GM12878 (cell line): ENCODE measurements at regions not wholly inside any gene's neighbourhood (a gene's known extent, or its start where the extent isn't known, plus 50 kb on each side); places are given as distances from the start of the nearest gene placed in this dataset.

Experiments used
- ATAC-seq: fragments of 200-7000 bp; cut with Tn5 transposase; 3 replicates; pipeline ENCODE4 v1.9.1; 2020; ENCODE audit warnings: mild to moderate bottlenecking, moderate library complexity
- BruUV-seq: library from RNA; stranded (reverse); fragments of 400-500 nt; replicated peaks from 2 replicates; lab custom pipeline; 2021; lab: Mats Ljungman, UMichigan
- CTCF ChIA-PET: fragments of 300-600 bp; sonication (Branson Sonifier 250); formaldehyde crosslinking; extraction: SDS; loops from one replicate; lab custom pipeline; 2021; ENCODE audit warnings: inconsistent platforms; lab: Yijun Ruan, JAX
- POLR2A ChIA-PET: fragments of 350-600 bp; formaldehyde crosslinking; extraction: SDS; loops from one replicate; lab custom pipeline; 2021; ENCODE audit warnings: inconsistent platforms; lab: Charles Lee
- RAD21 ChIA-PET: fragments of 300-600 bp; sonication (Branson Sonifier 250); formaldehyde crosslinking; loops from one replicate; lab custom pipeline; 2023; ENCODE audit warnings: antibody characterized with exemption; ENCODE audit not compliant: unreplicated experiment; lab: Charles Lee
- SMC1A ChIA-PET: fragments of 300-600 bp; sonication (Branson Sonifier 250); formaldehyde crosslinking; loops from one replicate; lab custom pipeline; 2023; ENCODE audit not compliant: unreplicated experiment, uncharacterized antibody; lab: Charles Lee
- DNase-seq: peaks from one replicate; pipeline ENCODE4 v3.0.0-alpha.2; 2011; ENCODE audit warnings: low read depth, low spot score
- FAIRE-seq: peaks from 3 replicates; lab custom pipeline; 2011; peaks lifted over from hg19 to GRCh38; lab: Jason Lieb, UNC
- H2AFZ ChIP-seq: 2 replicates; pipeline ENCODE4 v1.6.0; 2011; ENCODE audit warnings: low read depth, low read length, control low read depth; ENCODE audit not compliant: control insufficient read depth
- H3K27ac ChIP-seq: 2 replicates; pipeline ENCODE4 v1.5.1; 2011; ENCODE audit warnings: control low read depth; ENCODE audit not compliant: control insufficient read depth, insufficient read depth
- H3K27me3 ChIP-seq, 2 experiments: replicated peaks in 1 of 2; 2 replicates each; pipeline versions ENCODE4 v1.6.0 to v1.6.1; 2011; ENCODE audit warnings: low read length in 1 of 2; ENCODE audit not compliant: control insufficient read depth in 2 of 2, insufficient read depth in 2 of 2
- H3K36me3 ChIP-seq, 2 experiments: 2 replicates each; pipeline ENCODE4 v1.5.1; 2011; ENCODE audit warnings: low read length in 1 of 2; ENCODE audit not compliant: control insufficient read depth in 2 of 2, insufficient read depth in 2 of 2
- H3K4me1 ChIP-seq: 2 replicates; pipeline ENCODE4 v1.6.1; 2011; ENCODE audit warnings: mild to moderate bottlenecking, low read length, moderate library complexity, mixed read lengths; ENCODE audit not compliant: control insufficient read depth, insufficient read depth
- H3K4me2 ChIP-seq: 2 replicates; pipeline ENCODE4 v1.6.0; 2011; ENCODE audit warnings: control low read depth; ENCODE audit not compliant: control insufficient read depth, insufficient read depth
- H3K4me3 ChIP-seq: fragments of 200-600 bp; sonication (generic); 2 replicates; pipeline ENCODE4 v1.5.1; 2016
- H3K79me2 ChIP-seq: 2 replicates; pipeline ENCODE4 v1.6.0; 2011; ENCODE audit warnings: low read length; ENCODE audit not compliant: control insufficient read depth, insufficient read depth
- H3K9ac ChIP-seq: 2 replicates; pipeline ENCODE4 v1.8.0; 2011; ENCODE audit warnings: low read length, control low read depth, mixed read lengths; ENCODE audit not compliant: control insufficient read depth, insufficient read depth
- H3K9me3 ChIP-seq: replicated peaks from 3 replicates; pipeline ENCODE4 v1.5.1; 2011; ENCODE audit warnings: mild to moderate bottlenecking, low read length; ENCODE audit not compliant: control insufficient read depth, insufficient read depth
- H4K20me1 ChIP-seq: 2 replicates; pipeline ENCODE4 v1.6.0; 2011; ENCODE audit not compliant: control insufficient read depth, insufficient read depth
- CEBPB ChIP-seq, 2 experiments: fragments of 150-350 bp in 1 of 2; IDR thresholded peaks; 2 replicates each; pipeline ENCODE4 v1.6.1; 2012 to 2014; ENCODE audit warnings: low read depth in 2 of 2, low read length in 2 of 2, borderline replicate concordance in 1 of 2, inconsistent platforms in 1 of 2
- ESRRA ChIP-seq: IDR thresholded peaks from 2 replicates; pipeline ENCODE4 v1.6.1; 2012; ENCODE audit warnings: mild to moderate bottlenecking, low read length, improper control_type of control experiment
- MEF2B ChIP-seq: fragments of 450-650 bp; IDR thresholded peaks from 2 replicates; pipeline ENCODE4 v1.6.1; 2018; ENCODE audit warnings: mild to moderate bottlenecking, moderate library complexity; ENCODE audit not compliant: partially characterized antibody, poor library complexity, severe bottlenecking
- NR2C2 ChIP-seq: IDR thresholded peaks from 2 replicates; pipeline ENCODE4 v1.6.1; 2011; ENCODE audit warnings: borderline replicate concordance, low read depth; ENCODE audit not compliant: control insufficient read depth, insufficient read length
- POLR2AphosphoS5 ChIP-seq: IDR thresholded peaks from 2 replicates; pipeline ENCODE4 v1.6.1; 2011; ENCODE audit warnings: mild to moderate bottlenecking, low read length, inconsistent platforms
- POU2F2 ChIP-seq: IDR thresholded peaks from 3 replicates; pipeline ENCODE4 v1.6.1; 2011; ENCODE audit warnings: low read depth, mild to moderate bottlenecking, low read length, borderline replicate concordance
- ZBED1 ChIP-seq: IDR thresholded peaks from 2 replicates; pipeline ENCODE4 v1.6.1; 2016; ENCODE audit warnings: borderline replicate concordance
- WGBS: methylation state at CpG from one replicate; pipeline ENCODE4 v1.1.6; 2016; ENCODE audit warnings: low lambda C conversion rate; ENCODE audit not compliant: insufficient replicate concordance, insufficient coverage; ENCODE audit errors: missing lambda C conversion rate; 5-methylcytosine and 5-hydroxymethylcytosine counted together
- in situ Hi-C: fragments of 300-500 bp; cut with MboI; formaldehyde crosslinking; loops from 9 replicates; pipeline ENCODE4 v1.14.3; 2018; ENCODE audit warnings: mixed read lengths
- intact Hi-C: fragments of 100-400 bp; cut with micrococcal nuclease; formaldehyde crosslinking; loops from one replicate; pipeline ENCODE4 v1.14.2; 2022; ENCODE audit not compliant: unreplicated experiment
- TF ChIP-seq, protein P1 (sequence below): fragments of 450-650 bp; IDR thresholded peaks from 2 replicates; pipeline ENCODE4 v1.6.1; 2016; ENCODE audit warnings: mild to moderate bottlenecking
- TF ChIP-seq, protein P2 (sequence below): fragments of 450-650 bp; IDR thresholded peaks from 2 replicates; pipeline ENCODE4 v1.6.1; 2016; ENCODE audit warnings: mild to moderate bottlenecking

DNA sequence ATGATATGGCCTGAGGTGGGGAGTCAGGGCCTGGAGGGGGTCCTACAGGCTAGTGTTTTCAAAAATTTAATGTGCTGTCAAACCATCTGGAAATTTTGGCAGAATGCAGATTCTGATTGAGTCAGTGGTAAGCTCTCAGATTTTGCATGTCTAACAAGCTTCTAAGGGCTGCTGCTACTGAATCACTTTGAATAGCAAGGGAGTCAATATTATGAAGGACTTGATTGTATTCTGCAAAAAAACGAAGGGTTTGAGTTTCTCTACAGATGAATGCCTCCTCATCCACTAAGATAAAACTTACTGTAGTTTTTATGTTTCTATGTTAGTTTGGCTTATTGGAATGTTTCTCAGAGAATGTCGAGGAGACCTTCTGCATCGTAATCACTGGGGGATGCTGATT lies 179.5 kb downstream of the TMEM38B start (continued):
- TF ChIP-seq, protein P1, sequence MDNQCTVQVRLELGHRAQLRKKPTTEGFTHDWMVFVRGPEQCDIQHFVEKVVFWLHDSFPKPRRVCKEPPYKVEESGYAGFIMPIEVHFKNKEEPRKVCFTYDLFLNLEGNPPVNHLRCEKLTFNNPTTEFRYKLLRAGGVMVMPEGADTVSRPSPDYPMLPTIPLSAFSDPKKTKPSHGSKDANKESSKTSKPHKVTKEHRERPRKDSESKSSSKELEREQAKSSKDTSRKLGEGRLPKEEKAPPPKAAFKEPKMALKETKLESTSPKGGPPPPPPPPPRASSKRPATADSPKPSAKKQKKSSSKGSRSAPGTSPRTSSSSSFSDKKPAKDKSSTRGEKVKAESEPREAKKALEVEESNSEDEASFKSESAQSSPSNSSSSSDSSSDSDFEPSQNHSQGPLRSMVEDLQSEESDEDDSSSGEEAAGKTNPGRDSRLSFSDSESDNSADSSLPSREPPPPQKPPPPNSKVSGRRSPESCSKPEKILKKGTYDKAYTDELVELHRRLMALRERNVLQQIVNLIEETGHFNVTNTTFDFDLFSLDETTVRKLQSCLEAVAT: no peak
- TF ChIP-seq POU2F2 (no peak), ZBED1 (no peak), CEBPB (IDR thresholded peaks at IDR 0.05; ENCODE audit: borderline replicate concordance in 1 of 2, low read depth in 2 of 2, low read length in 2 of 2) (no peak), ESRRA (no peak), NR2C2 (no peak)

DNA sequence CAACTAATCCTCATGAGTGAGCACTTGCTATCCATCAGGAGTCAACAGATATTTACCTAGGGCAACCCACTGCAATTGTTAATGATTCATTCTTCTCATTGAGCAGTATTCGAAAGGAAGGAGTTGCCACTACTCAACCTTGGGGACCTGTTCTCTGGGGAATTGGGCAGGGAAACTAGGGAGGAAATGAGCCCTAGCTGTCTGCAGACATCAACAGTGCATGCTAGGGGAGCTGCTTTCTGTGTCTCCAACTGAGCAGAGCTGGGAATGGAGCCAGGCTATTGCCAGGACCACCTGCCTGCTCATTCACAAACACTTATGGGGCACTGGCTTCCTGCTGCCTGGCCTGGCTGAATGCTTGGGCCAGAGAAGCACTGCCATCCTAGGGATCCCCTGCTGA lies 183.4 kb downstream of the TMEM38B start:
- peak; percentile 50 for ATAC-seq
- no peaks in the 10 kb centered on the region for H3K79me2 ChIP-seq
- intact Hi-C loops (no loop called here), in situ Hi-C loops (no loop called here)
- H3K9me3 ChIP-seq: no peaks in the 10 kb centered on the region
- ChIA-PET RAD21 (no interaction called here), CTCF (interaction anchor here (0.6 to 10.5 kb wide), 3 partner anchors 35 to 1016 kb away, joined by 4 to 204 read pairs (median 5); no protein-coding TSS in a partner anchor), SMC1A (interaction anchor here (0.6 to 5.7 kb wide), 3 partner anchors 35 to 1555 kb away, joined by 3 to 68 read pairs (median 3); no protein-coding TSS in a partner anchor), POLR2A (no interaction called here)
- H3K4me2 ChIP-seq: no peak overlapping the region
- H3K27ac ChIP-seq: no peak overlapping the region
- no peaks in the 10 kb centered on the region for H3K4me1 ChIP-seq
- H3K9ac ChIP-seq: no peak overlapping the region
- no peak overlapping the region for H3K4me3 ChIP-seq
- peak; percentile 9 for DNase-seq
- no peaks in the 10 kb centered on the region for H3K36me3 ChIP-seq
- FAIRE-seq: no peak
- TF ChIP-seq MEF2B (peak; percentile 64), POLR2AphosphoS5 (no peak)
- TF ChIP-seq, protein P2, sequence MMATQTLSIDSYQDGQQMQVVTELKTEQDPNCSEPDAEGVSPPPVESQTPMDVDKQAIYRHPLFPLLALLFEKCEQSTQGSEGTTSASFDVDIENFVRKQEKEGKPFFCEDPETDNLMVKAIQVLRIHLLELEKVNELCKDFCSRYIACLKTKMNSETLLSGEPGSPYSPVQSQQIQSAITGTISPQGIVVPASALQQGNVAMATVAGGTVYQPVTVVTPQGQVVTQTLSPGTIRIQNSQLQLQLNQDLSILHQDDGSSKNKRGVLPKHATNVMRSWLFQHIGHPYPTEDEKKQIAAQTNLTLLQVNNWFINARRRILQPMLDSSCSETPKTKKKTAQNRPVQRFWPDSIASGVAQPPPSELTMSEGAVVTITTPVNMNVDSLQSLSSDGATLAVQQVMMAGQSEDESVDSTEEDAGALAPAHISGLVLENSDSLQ: no peak
- no peak overlapping the region for H2AFZ ChIP-seq
- no peaks in the 10 kb centered on the region for H3K27me3 ChIP-seq
- BruUV-seq: no TSS peak
- no peaks in the 10 kb centered on the region for H4K20me1 ChIP-seq
- WGBS: 0% methylated on average over 1 of the region's 1 CpG
